IMR-90 (cell line): ENCODE measurements at regions not wholly inside any gene's neighbourhood (a gene's known extent, or its start where the extent isn't known, plus 50 kb on each side); places are given as distances from the start of the nearest gene placed in this dataset.

Experiments
- ATAC-seq: fragments of 200-7000 bp; cut with Tn5 transposase; 2 replicates; pipeline ENCODE4 v1.9.1; 2020; ENCODE audit warnings: low read depth, mild to moderate bottlenecking, moderate library complexity
- BruUV-seq: library from RNA; stranded (reverse); fragments of 400-500 nt; replicated peaks from 2 replicates; lab custom pipeline; 2021; lab: Mats Ljungman, UMichigan
- CTCF ChIA-PET: fragments of 300-600 bp; formaldehyde crosslinking; extraction: SDS; loops from one replicate; lab custom pipeline; 2021; ENCODE audit warnings: antibody characterized with exemption; lab: Yijun Ruan, JAX
- POLR2A ChIA-PET: fragments of 300-600 bp; sonication (Branson Sonifier 250); formaldehyde crosslinking; loops from one replicate; lab custom pipeline; 2022; ENCODE audit warnings: antibody characterized with exemption; ENCODE audit not compliant: unreplicated experiment; lab: Charles Lee
- DNase-seq: peaks from one replicate; pipeline ENCODE4 v3.0.0; 2013
- H2AFZ ChIP-seq: replicated peaks from 2 replicates; pipeline ENCODE3; 2013; ENCODE audit warnings: low read length, mild to moderate bottlenecking; ENCODE audit not compliant: poor library complexity
- H2AK5ac ChIP-seq: 2 replicates; pipeline ENCODE4 v1.6.1; 2013; ENCODE audit warnings: low read depth, low read length, inconsistent platforms
- H2AK9ac ChIP-seq: replicated peaks from 2 replicates; pipeline ENCODE3; 2013; ENCODE audit warnings: mild to moderate bottlenecking, low read depth, low read length, moderate library complexity; ENCODE audit not compliant: poor library complexity
- H2BK120ac ChIP-seq: 2 replicates; pipeline ENCODE4 v1.6.1; 2013; ENCODE audit warnings: low read depth, low read length, inconsistent platforms
- H2BK15ac ChIP-seq: 3 replicates; pipeline ENCODE4 v1.6.1; 2013; ENCODE audit warnings: low read depth, low read length, inconsistent platforms
- H2BK20ac ChIP-seq: 2 replicates; pipeline ENCODE4 v1.6.1; 2013; ENCODE audit warnings: low read depth, mild to moderate bottlenecking, inconsistent platforms, low read length, moderate library complexity
- H2BK5ac ChIP-seq: 2 replicates; pipeline ENCODE4 v1.6.1; 2013; ENCODE audit warnings: mild to moderate bottlenecking, low read depth, low read length, inconsistent platforms; ENCODE audit not compliant: poor library complexity, severe bottlenecking
- H3K14ac ChIP-seq: replicated peaks from 2 replicates; pipeline ENCODE4 v1.6.1; 2013; ENCODE audit warnings: low read depth, low read length, inconsistent platforms
- H3K18ac ChIP-seq: 2 replicates; pipeline ENCODE4 v1.6.1; 2013; ENCODE audit warnings: low read depth, low read length, control low read depth
- H3K23ac ChIP-seq: 2 replicates; pipeline ENCODE4 v1.6.1; 2013; ENCODE audit warnings: low read depth, low read length, inconsistent platforms
- H3K27ac ChIP-seq: 2 replicates; pipeline ENCODE4 v1.5.1; 2013; ENCODE audit warnings: mild to moderate bottlenecking, control low read depth, low read length; ENCODE audit not compliant: insufficient read depth
- H3K27me3 ChIP-seq: 2 replicates; pipeline ENCODE4 v1.6.1; 2013; ENCODE audit warnings: low read length; ENCODE audit not compliant: control insufficient read depth, insufficient read depth
- H3K36me3 ChIP-seq: 2 replicates; pipeline ENCODE4 v1.6.1; 2013; ENCODE audit warnings: low read length, mixed read lengths; ENCODE audit not compliant: control insufficient read depth, insufficient read depth
- H3K4ac ChIP-seq: 2 replicates; pipeline ENCODE4 v1.6.1; 2013; ENCODE audit warnings: low read depth, low read length, inconsistent platforms
- H3K4me1 ChIP-seq: 2 replicates; pipeline ENCODE4 v1.6.1; 2013; ENCODE audit warnings: low read length, mixed read lengths; ENCODE audit not compliant: control insufficient read depth, insufficient read depth
- H3K4me2 ChIP-seq: 2 replicates; pipeline ENCODE4 v1.6.1; 2013; ENCODE audit warnings: low read depth, mild to moderate bottlenecking, control low read depth, low read length, moderate library complexity
- H3K4me3 ChIP-seq: 2 replicates; pipeline ENCODE4 v1.5.1; 2013; ENCODE audit warnings: low read depth, mild to moderate bottlenecking, control low read depth, low read length, moderate library complexity; ENCODE audit not compliant: insufficient read depth
- H3K56ac ChIP-seq: 2 replicates; pipeline ENCODE4 v1.6.1; 2013; ENCODE audit warnings: low read length, inconsistent platforms; ENCODE audit not compliant: insufficient read depth; ENCODE audit errors: extremely low read depth
- H3K79me1 ChIP-seq, 2 experiments: 2 replicates each; pipeline ENCODE4 v1.6.1; 2013; ENCODE audit warnings: low read length in 2 of 2, inconsistent platforms in 1 of 2, low read depth in 1 of 2
- H3K9ac ChIP-seq: 2 replicates; pipeline ENCODE4 v1.6.1; 2013; ENCODE audit warnings: low read depth, low read length, control low read depth
- H3K9me1 ChIP-seq: 2 replicates; pipeline ENCODE4 v1.6.1; 2013; ENCODE audit warnings: low read length, inconsistent platforms; ENCODE audit not compliant: insufficient read depth
- H3K9me3 ChIP-seq: 2 replicates; pipeline ENCODE4 v1.6.1; 2013; ENCODE audit warnings: low read length; ENCODE audit not compliant: control insufficient read depth, insufficient read depth
- H4K20me1 ChIP-seq: 2 replicates; pipeline ENCODE4 v1.6.1; 2013; ENCODE audit warnings: low read length, inconsistent platforms; ENCODE audit not compliant: insufficient read depth
- H4K5ac ChIP-seq: 2 replicates; pipeline ENCODE4 v1.6.1; 2013; ENCODE audit warnings: mild to moderate bottlenecking, low read depth, low read length, control low read depth
- H4K8ac ChIP-seq, 2 experiments: 2 replicates each; pipeline ENCODE4 v1.6.1; 2013; ENCODE audit warnings: low read depth in 2 of 2, low read length in 2 of 2, control low read depth in 1 of 2, inconsistent platforms in 1 of 2
- H4K91ac ChIP-seq: 2 replicates; pipeline ENCODE4 v1.6.1; 2013; ENCODE audit warnings: low read depth, low read length, inconsistent platforms; ENCODE audit not compliant: insufficient read depth
- CHD1 ChIP-seq: IDR thresholded peaks from 2 replicates; pipeline ENCODE4 v1.6.1; 2012; ENCODE audit warnings: low read depth, low read length, improper control_type of control experiment
- CTCF ChIP-seq: conservative IDR thresholded peaks from 2 replicates; pipeline ENCODE4 v1.5.1; 2012; ENCODE audit warnings: mild to moderate bottlenecking, low read depth, low read length, improper control_type of control experiment
- FOS ChIP-seq: fragments of 150-350 bp; IDR thresholded peaks from 2 replicates; pipeline ENCODE4 v1.6.1; 2016; ENCODE audit warnings: low read depth, low read length
- MAFK ChIP-seq: IDR thresholded peaks from 2 replicates; pipeline ENCODE4 v1.6.1; 2012; ENCODE audit warnings: low read depth, low read length, improper control_type of control experiment
- MXI1 ChIP-seq: IDR thresholded peaks from 2 replicates; pipeline ENCODE4 v1.6.1; 2012; ENCODE audit warnings: low read depth, mild to moderate bottlenecking, low read length, moderate library complexity, borderline replicate concordance
- POLR2A ChIP-seq: IDR thresholded peaks from 2 replicates; pipeline ENCODE4 v1.6.1; 2012; ENCODE audit warnings: mild to moderate bottlenecking, low read depth, low read length
- RAD21 ChIP-seq: IDR thresholded peaks from 2 replicates; pipeline ENCODE4 v1.6.1; 2012; ENCODE audit warnings: low read length, improper control_type of control experiment
- RCOR1 ChIP-seq: IDR thresholded peaks from 2 replicates; pipeline ENCODE4 v1.6.1; 2012; ENCODE audit warnings: mild to moderate bottlenecking, low read length, improper control_type of control experiment; ENCODE audit not compliant: insufficient replicate concordance
- RFX5 ChIP-seq: IDR thresholded peaks from 2 replicates; pipeline ENCODE4 v1.8.0; 2012; ENCODE audit warnings: low read depth, mild to moderate bottlenecking, low read length, moderate library complexity
- WGBS, 2 experiments: methylation state at CpG; one replicate each; pipeline versions ENCODE4 v1.1.5 to v1.1.7; 2013; ENCODE audit warnings: missing lambda C conversion rate in 2 of 2; ENCODE audit not compliant: insufficient read length in 1 of 2; ENCODE audit errors: extremely low coverage in 2 of 2; 5-methylcytosine and 5-hydroxymethylcytosine counted together
- dilution Hi-C: fragments of 300-500 bp; cut with HindIII; formaldehyde crosslinking; loops from one replicate; pipeline ENCODE4 v1.14.3; 2018; ENCODE audit warnings: low sequenced_read_pairs; ENCODE audit not compliant: unreplicated experiment
- in situ Hi-C: fragments of 300-500 bp; cut with MboI; formaldehyde crosslinking; loops from 3 replicates; pipeline ENCODE4 v1.14.3; 2019; ENCODE audit warnings: low sequenced_read_pairs, inconsistent platforms, mixed read lengths
- intact Hi-C: fragments of 100-400 bp; cut with micrococcal nuclease; formaldehyde crosslinking; loops from 2 replicates; pipeline ENCODE4 v1.10.0; 2022
- TF ChIP-seq, protein P1 (sequence below): fragments of 150-350 bp; IDR thresholded peaks from 2 replicates; pipeline ENCODE4 v1.6.1; 2017; ENCODE audit warnings: mild to moderate bottlenecking, antibody characterized with exemption, low read length, low read depth

DNA sequence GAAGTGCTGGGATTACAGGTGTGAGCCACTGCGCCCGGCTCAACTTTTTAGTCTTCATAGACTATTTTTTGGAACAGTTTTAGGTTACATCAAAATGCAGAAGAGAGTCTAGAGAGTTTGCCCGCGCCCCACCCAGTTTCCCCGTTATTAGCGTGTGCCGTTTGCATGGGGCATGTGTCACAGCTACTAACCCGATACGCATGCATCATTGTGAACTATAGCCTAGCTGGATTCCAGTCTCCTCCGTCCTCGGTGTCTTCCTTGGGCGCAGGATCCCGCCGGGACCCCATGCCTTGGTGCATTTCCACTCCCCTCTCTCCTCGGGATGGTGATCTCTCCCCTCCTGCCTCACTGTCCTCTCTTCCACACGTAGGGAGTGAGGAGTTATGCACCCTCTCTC, 85.5 kb upstream of the ADRA2C start:
- Histone ChIP-seq H3K27me3 (peaks cover 57% of the 10 kb centered on the region), H3K56ac (no peak overlapping the region), H2BK120ac (no peak overlapping the region), H2AK9ac (no peak overlapping the region), H3K4me1 (no peaks in the 10 kb centered on the region), H3K4ac (no peak overlapping the region), H4K91ac (no peak overlapping the region), H3K79me1 (no peaks in the 10 kb centered on the region), H3K4me2 (no peak overlapping the region), H4K8ac (no peak overlapping the region), H2BK5ac (no peak overlapping the region), H3K14ac (no peak overlapping the region), H4K20me1 (no peaks in the 10 kb centered on the region), H2AK5ac (no peak overlapping the region), H4K5ac (no peak overlapping the region), H3K9ac (no peak overlapping the region), H3K9me1 (no peaks in the 10 kb centered on the region), H3K9me3 (no peaks in the 10 kb centered on the region), H2AFZ (no peak overlapping the region), H3K27ac (no peak overlapping the region), H2BK15ac (no peak overlapping the region), H3K4me3 (no peak overlapping the region), H3K18ac (no peak overlapping the region), H3K23ac (no peak overlapping the region), H2BK20ac (no peak overlapping the region), H3K36me3 (no peaks in the 10 kb centered on the region)
- ChIA-PET CTCF (no interaction called here), POLR2A (no interaction called here)
- no TSS peak for BruUV-seq
- TF ChIP-seq RCOR1 (no peak), POLR2A (no peak), RAD21 (no peak), MXI1 (no peak), MAFK (no peak), CTCF (no peak), CHD1 (no peak), RFX5 (no peak), FOS (no peak)
- TF ChIP-seq, protein P1, sequence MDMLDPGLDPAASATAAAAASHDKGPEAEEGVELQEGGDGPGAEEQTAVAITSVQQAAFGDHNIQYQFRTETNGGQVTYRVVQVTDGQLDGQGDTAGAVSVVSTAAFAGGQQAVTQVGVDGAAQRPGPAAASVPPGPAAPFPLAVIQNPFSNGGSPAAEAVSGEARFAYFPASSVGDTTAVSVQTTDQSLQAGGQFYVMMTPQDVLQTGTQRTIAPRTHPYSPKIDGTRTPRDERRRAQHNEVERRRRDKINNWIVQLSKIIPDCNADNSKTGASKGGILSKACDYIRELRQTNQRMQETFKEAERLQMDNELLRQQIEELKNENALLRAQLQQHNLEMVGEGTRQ = no peak
- dilution Hi-C loops = no loop called here
- intact Hi-C loops = no loop called here
- WGBS, 2 experiments = 80% methylated on average over 6 of the region's 16 CpGs; no CpG with 5 or more reads in 1 of the 2 experiments
- in situ Hi-C loops = no loop called here
- ATAC-seq (no peak), DNase-seq (no peak)
